Upper lobe of left lung (tissue), 4 donors: ENCODE measurements at regions not wholly inside any gene's neighbourhood (a gene's known extent, or its start where the extent isn't known, plus 50 kb on each side); places are given as distances from the start of the nearest gene placed in this dataset.

Source experiments
- CTCF ChIP-seq, 6 experiments: fragments of 450-650 bp in 4 of 6; fragments of 200-600 bp in 2 of 6; sonication (generic) in 2 of 6; IDR thresholded peaks; one replicate each; pipeline ENCODE4 v1.5.1; 2016 to 2019; ENCODE audit warnings: antibody characterized with exemption in 6 of 6
- EP300 ChIP-seq, 4 donors: sonication (generic); formaldehyde crosslinking; IDR thresholded peaks; one replicate each; pipeline ENCODE4 v1.5.1; 2017; ENCODE audit warnings: antibody characterized with exemption in 4 of 4, control low read depth in 2 of 4
- POLR2A ChIP-seq, 4 donors: fragments of 450-650 bp; IDR thresholded peaks; one replicate each; pipeline ENCODE4 v1.5.1; 2016 to 2017; ENCODE audit warnings: antibody characterized with exemption in 4 of 4, mild to moderate bottlenecking in 2 of 4
- POLR2AphosphoS5 ChIP-seq, 2 donors: sonication (generic); formaldehyde crosslinking; IDR thresholded peaks; one replicate each; pipeline ENCODE4 v1.5.1; 2017; ENCODE audit warnings: antibody characterized with exemption in 2 of 2

GRCh38 chr6:118400582-118400981 lies 147.5 kb upstream of the PLN start:
- no peak for TF ChIP-seq POLR2A (IDR thresholded peaks at IDR 0.05)
- no peak for TF ChIP-seq CTCF (IDR thresholded peaks at IDR 0.05)
- no peak for TF ChIP-seq EP300 (IDR thresholded peaks at IDR 0.05)
- no peak for TF ChIP-seq POLR2AphosphoS5 (IDR thresholded peaks at IDR 0.05)
